Stimulated activated effector memory CD8-positive, alpha-beta T cell treated with anti-CD3 and anti-CD28 coated beads, Interleukin-12 subunit alpha, Interleukin-12 subunit beta, amount 100 ng/mL, for 72 hours (primary cell): ENCODE measurements at regions not wholly inside any gene's neighbourhood (a gene's known extent, or its start where the extent isn't known, plus 50 kb on each side); places are given as distances from the start of the nearest gene placed in this dataset.
"Not testable (repeated sequence)": the region's sequence is repeated elsewhere in the genome, so short reads cannot be mapped to it uniquely, and the experiment has no call there.

Experiments used
- ATAC-seq: fragments of 150-1000 bp; cut with Tn5 transposase; 2 replicates; pipeline ENCODE4 v1.10.0; 2021
- DNase-seq, 2 donors: peaks; one replicate each; pipeline ENCODE4 v3.0.0; 2021 to 2022; ENCODE audit warnings: low spot score in 2 of 2
- H3K27ac Mint-ChIP-seq: one replicate; pipeline ENCODE4 v1.8.0; 2022; ENCODE audit warnings: mild to moderate bottlenecking, mixed read lengths
- H3K36me3 Mint-ChIP-seq: one replicate; pipeline ENCODE4 v1.8.0; 2022; ENCODE audit warnings: mild to moderate bottlenecking, mixed read lengths
- H3K4me1 Mint-ChIP-seq: one replicate; pipeline ENCODE4 v1.8.0; 2022; ENCODE audit warnings: mixed read lengths
- H3K4me3 Mint-ChIP-seq: one replicate; pipeline ENCODE4 v1.8.0; 2022; ENCODE audit warnings: mild to moderate bottlenecking, mixed read lengths
- H3K9me3 Mint-ChIP-seq: one replicate; pipeline ENCODE4 v1.8.0; 2022; ENCODE audit warnings: mixed read lengths

GRCh38 chr6:137958811-137959565, 91.9 kb downstream of the TNFAIP3 start:
- no peaks in the 10 kb centered on the region for H3K36me3 Mint-ChIP-seq
- ATAC-seq (no peak), DNase-seq (no peak)
- no peak overlapping the region for H3K4me3 Mint-ChIP-seq
- H3K9me3 Mint-ChIP-seq: no peaks in the 10 kb centered on the region
- H3K27ac Mint-ChIP-seq: no peak overlapping the region
- H3K4me1 Mint-ChIP-seq: peaks cover 5% of the 10 kb centered on the region

GRCh38 chr6:137962725-137963124, 95.7 kb downstream of the TNFAIP3 start:
- DNase-seq (no peak), ATAC-seq (no peak)
- Mint-ChIP-seq H3K4me3 (no peak overlapping the region), H3K36me3 (no peaks in the 10 kb centered on the region), H3K9me3 (no peaks in the 10 kb centered on the region), H3K27ac (no peak overlapping the region), H3K4me1 (peaks cover 25% of the 10 kb centered on the region)

GRCh38 chr6:137964876-137965275, 97.8 kb downstream of the TNFAIP3 start:
- ATAC-seq (no peak), DNase-seq (no peak)
- Mint-ChIP-seq H3K4me3 (no peak overlapping the region), H3K9me3 (peaks cover 3% of the 10 kb centered on the region), H3K27ac (no peak overlapping the region), H3K36me3 (peaks cover 7% of the 10 kb centered on the region), H3K4me1 (peaks cover 41% of the 10 kb centered on the region)

DNA sequence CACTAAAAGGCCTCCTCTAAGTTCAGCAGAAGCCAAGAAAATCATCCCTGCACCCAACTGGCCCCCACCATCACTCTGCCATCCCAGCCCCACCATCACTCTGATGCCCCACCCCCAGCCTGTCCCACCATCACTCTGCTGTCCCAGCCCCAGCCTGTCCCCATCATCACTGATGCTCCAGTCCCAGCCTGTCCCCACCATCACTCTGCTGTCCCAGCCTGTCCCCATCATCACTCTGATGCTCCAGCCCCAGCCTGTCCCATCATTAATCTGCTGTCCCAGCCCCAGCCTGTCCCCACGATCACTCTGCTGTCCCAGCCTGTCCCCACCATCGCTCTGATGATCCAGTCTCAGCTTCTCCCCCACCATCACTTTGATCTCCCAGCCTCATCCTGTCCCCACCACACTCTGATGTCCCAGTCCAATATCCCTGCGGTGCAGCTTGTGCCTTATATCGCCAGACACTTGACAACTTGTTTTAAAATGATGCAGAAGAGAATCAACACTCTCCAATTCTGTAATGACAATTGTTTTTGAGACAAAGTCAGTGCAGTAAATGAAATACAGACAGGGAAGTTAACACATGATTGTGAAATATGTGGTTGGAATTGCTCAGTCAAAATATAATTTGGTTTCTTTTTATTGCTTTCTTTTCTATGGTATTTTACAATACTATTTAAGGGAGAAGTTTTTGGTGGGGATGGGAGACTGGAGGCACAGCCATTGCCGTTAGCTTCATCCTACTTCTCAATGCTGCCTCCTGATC, 100.8 kb downstream of the TNFAIP3 start:
- DNase-seq (no peak), ATAC-seq (no peak)
- peak overlapping the region; percentile 95 for H3K27ac Mint-ChIP-seq
- peaks cover 3% of the 10 kb centered on the region for H3K9me3 Mint-ChIP-seq
- peak overlapping the region; percentile 70 for H3K4me3 Mint-ChIP-seq
- H3K36me3 Mint-ChIP-seq: peaks cover 11% of the 10 kb centered on the region
- peaks cover 69% of the 10 kb centered on the region for H3K4me1 Mint-ChIP-seq

DNA sequence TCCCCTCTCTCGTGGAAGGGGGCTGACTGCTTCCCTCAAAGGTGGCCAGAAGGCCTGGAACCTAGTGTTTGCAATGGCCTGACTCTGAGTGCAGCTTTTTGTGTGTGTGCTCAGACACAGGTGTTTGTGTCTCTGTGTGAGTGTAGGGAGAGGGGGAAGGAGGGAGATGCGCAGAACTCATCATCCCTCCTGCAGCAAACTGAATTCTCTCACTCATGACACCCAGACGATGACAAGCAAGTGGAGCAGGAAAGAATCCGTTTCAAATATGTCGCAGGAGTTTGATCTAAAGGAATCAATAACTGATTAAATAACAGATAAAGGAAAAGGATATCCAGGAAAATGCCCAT, 101.4 kb downstream of the TNFAIP3 start:
- Mint-ChIP-seq H3K4me3 (peak overlapping the region; percentile 70), H3K36me3 (peaks cover 11% of the 10 kb centered on the region), H3K27ac (peak overlapping the region; percentile 95), H3K4me1 (peaks cover 73% of the 10 kb centered on the region), H3K9me3 (peaks cover 4% of the 10 kb centered on the region)
- no peak for DNase-seq
- ATAC-seq: no peak

GRCh38 chr6:137968901-137969300, 101.8 kb downstream of the TNFAIP3 start:
- Mint-ChIP-seq H3K4me1 (peaks cover 77% of the 10 kb centered on the region), H3K4me3 (peak overlapping the region; percentile 70), H3K36me3 (peaks cover 11% of the 10 kb centered on the region), H3K27ac (peak overlapping the region; percentile 95), H3K9me3 (peaks cover 6% of the 10 kb centered on the region)
- ATAC-seq: peak; percentile 81
- DNase-seq: no peak

DNA sequence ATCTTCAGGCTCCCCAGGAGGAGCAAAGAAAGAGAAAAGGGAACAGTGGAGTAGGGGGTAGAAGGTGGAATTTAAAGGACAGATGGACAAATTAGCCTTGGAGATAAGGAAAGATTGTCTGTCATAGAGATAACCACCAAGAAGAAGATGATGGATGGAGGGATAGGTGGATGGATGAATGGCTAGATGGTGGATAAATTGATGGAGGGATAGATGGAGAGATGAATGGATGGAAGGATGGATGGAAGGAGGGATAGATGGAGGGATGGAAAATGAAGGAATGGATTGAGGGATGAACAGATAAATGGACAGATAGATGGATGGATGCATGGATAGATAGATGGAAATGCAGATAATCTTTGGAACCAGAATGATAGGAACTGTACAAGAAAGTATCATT, 102.8 kb downstream of the TNFAIP3 start:
- Mint-ChIP-seq H3K27ac (peak overlapping the region; percentile 95), H3K4me3 (peak overlapping the region; percentile 70), H3K4me1 (peaks cover 86% of the 10 kb centered on the region), H3K9me3 (peaks cover 6% of the 10 kb centered on the region), H3K36me3 (peaks cover 11% of the 10 kb centered on the region)
- no peak for DNase-seq
- ATAC-seq: no peak

- H3K4me3 Mint-ChIP-seq: peak overlapping the region; percentile 70
- ATAC-seq (peak; percentile 84), DNase-seq (peak in 1 of 2 donors; percentile 80)
- H3K4me1 Mint-ChIP-seq: peaks cover 86% of the 10 kb centered on the region
- peaks cover 12% of the 10 kb centered on the region for H3K36me3 Mint-ChIP-seq
- H3K9me3 Mint-ChIP-seq: peaks cover 6% of the 10 kb centered on the region
- H3K27ac Mint-ChIP-seq: peak overlapping the region; percentile 95
Observed at GRCh38 chr6:137970368-137970767, 103.3 kb downstream of the TNFAIP3 start.

DNA sequence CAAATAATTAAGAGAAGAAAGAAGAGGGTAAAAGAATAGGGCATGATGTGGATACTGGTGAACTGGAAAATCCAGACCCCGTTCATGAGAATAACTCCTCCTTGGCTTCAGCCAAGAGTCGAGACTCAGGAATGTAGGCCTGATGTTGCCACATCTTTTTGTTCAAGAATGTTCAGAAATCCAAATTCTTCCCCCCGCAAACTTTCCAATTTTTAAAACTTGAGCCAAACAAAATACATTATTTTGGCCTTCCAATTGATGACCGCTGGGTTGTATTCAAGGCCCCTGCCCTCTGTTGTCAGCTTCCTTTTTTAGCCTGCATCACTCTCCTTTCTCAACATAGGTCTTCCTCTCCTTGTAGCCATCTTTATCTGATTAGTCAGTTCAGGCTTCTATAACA, 106.1 kb downstream of the TNFAIP3 start:
- Mint-ChIP-seq H3K4me3 (peak overlapping the region; percentile 62), H3K9me3 (peaks cover 6% of the 10 kb centered on the region), H3K27ac (peak overlapping the region; percentile 89), H3K36me3 (peaks cover 17% of the 10 kb centered on the region), H3K4me1 (peaks cover 95% of the 10 kb centered on the region)
- no peak for DNase-seq
- ATAC-seq: no peak

DNA sequence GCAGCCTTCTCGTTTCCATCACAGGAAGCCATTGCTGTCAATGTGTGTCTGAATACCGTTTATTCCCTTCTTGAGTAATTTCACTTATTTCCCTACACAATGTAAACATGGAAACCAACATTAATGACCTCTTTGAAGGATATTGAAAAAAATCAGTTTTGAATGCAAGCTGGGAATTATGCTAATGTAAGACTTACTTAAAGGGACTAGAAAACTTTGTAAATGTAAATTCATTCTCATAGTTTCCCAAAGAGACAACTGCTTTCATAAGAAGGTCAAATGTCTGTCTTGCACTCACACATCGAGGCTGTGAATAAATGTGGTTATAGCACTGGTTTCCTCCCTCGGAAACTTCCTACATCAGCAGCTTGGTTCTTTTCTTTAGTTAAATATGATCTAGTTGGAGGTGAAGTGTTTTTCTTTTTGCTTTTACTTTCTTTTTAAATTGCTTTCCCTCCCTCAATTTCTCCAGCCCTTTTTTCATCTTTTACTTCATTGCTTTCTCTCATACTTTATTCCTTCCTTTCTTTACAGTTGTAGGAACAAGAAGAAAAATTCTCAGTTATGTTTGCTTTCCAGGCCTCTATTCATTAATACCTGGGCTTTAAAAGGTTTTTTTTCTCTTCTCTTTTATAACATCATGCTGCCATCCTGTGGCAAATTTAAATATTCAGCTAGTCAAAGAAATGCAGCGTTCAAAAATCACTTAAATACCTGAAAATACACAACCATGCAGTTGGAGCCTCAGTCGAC, 108.3 kb downstream of the TNFAIP3 start:
- Mint-ChIP-seq H3K36me3 (peaks cover 6% of the 10 kb centered on the region), H3K9me3 (peaks cover 2% of the 10 kb centered on the region), H3K4me1 (peaks cover 78% of the 10 kb centered on the region), H3K4me3 (peak overlapping the region; percentile 62), H3K27ac (peak overlapping the region; percentile 89)
- ATAC-seq (peak; percentile 82), DNase-seq (no peak)

GRCh38 chr6:137976430-137976829, 109.4 kb downstream of the TNFAIP3 start:
- no peak for DNase-seq
- no peak for ATAC-seq
- H3K4me1 Mint-ChIP-seq: peaks cover 67% of the 10 kb centered on the region
- H3K9me3 Mint-ChIP-seq: peaks cover 2% of the 10 kb centered on the region
- peak overlapping the region; percentile 89 for H3K27ac Mint-ChIP-seq
- peak overlapping the region; percentile 62 for H3K4me3 Mint-ChIP-seq
- H3K36me3 Mint-ChIP-seq: peaks cover 6% of the 10 kb centered on the region

DNA sequence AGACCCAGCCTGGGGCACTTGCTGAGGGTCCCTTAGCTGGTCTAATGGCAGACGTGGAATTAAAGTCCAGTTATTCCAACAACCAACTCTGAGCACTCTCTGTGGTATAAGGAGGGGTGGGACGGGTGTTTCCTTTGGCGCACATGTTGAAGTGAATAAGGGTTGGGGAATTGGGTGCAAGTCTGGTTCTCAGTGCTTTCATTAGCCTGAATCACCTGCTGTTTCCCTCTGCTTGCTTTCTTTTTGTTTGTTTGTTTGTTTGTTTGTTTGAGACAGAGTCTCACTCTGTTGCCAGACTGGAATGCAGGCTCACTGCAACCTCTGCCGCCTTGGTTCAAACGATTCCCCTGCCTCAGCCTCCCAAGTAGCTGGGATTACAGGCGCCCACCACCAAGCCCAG, 110.1 kb downstream of the TNFAIP3 start:
- H3K4me1 Mint-ChIP-seq: peaks cover 59% of the 10 kb centered on the region
- no peak overlapping the region for H3K27ac Mint-ChIP-seq
- DNase-seq (no peak), ATAC-seq (no peak)
- H3K9me3 Mint-ChIP-seq: peaks cover 2% of the 10 kb centered on the region
- H3K4me3 Mint-ChIP-seq: peak overlapping the region; percentile 62
- H3K36me3 Mint-ChIP-seq: peaks cover 6% of the 10 kb centered on the region

DNA sequence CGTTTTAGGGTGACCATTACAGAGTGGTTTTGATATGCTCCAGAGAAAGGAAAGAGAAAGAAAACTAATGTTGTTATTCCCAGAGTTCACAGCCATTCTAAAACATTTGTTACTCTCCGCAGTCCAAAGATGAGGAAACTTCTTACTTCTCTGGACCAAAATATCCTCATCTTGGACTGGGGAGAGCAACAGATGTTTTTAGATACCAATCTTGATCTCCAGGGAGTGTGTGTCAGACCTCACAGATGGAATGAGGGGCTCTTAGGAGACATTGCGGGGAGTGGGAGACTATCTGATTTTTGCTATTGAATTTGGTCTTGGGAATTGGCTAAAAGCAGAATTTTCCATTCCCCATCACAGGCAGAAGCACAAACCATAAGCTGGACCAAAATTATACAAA, 110.8 kb downstream of the TNFAIP3 start:
- peaks cover 6% of the 10 kb centered on the region for H3K36me3 Mint-ChIP-seq
- DNase-seq (no peak), ATAC-seq (no peak)
- H3K27ac Mint-ChIP-seq: no peak overlapping the region
- peaks cover 60% of the 10 kb centered on the region for H3K4me1 Mint-ChIP-seq
- no peak overlapping the region for H3K4me3 Mint-ChIP-seq
- H3K9me3 Mint-ChIP-seq: peaks cover 2% of the 10 kb centered on the region

DNA sequence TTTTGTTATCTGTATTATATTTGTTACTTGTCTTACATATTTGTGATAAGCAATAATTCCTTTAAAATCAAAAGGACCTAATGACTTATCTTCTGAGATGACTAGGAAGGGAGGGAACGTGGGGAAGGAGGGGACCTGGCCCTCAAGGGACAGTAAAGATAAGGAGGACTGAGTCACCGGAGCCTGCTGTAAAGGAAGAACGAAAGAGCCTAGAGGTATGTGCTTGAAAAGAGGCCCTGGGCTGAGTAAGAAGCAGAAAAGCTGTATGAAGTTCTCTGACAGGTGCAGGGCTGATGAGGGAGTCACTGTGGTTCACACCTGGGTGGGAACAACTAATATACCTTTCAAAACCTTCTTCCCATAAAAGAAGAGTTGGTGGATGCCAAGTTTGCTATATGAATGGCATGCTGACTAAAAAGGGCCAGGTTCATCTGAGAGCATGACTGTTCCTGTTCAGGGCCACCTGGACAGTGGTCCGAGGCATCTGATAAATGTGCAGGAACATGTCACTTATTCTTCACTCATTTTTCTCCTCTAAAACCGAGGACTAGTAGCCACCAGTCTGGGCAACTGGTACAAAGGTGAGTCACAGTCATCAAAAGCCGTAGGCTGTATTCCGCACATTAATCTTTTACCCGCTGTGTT, 111.3 kb downstream of the TNFAIP3 start:
- Mint-ChIP-seq H3K27ac (no peak overlapping the region), H3K4me3 (no peak overlapping the region), H3K4me1 (peaks cover 62% of the 10 kb centered on the region), H3K9me3 (peaks cover 2% of the 10 kb centered on the region), H3K36me3 (peaks cover 6% of the 10 kb centered on the region)
- ATAC-seq: peak; percentile 80
- no peak for DNase-seq

- H3K4me1 Mint-ChIP-seq: peaks cover 57% of the 10 kb centered on the region
- not testable (repeated sequence) for H3K36me3 Mint-ChIP-seq, DNase-seq, H3K4me3 Mint-ChIP-seq, H3K9me3 Mint-ChIP-seq, H3K27ac Mint-ChIP-seq, ATAC-seq
Observed at GRCh38 chr6:137979263-137979662, 112.2 kb downstream of the TNFAIP3 start.
